Umbilical cord (tissue), 1 donor: ENCODE measurements at regions not wholly inside any gene's neighbourhood (a gene's known extent, or its start where the extent isn't known, plus 50 kb on each side); places are given as distances from the start of the nearest gene placed in this dataset.

ENCODE experiments used
- DNase-seq: peaks from one replicate; pipeline ENCODE4 v3.0.0-alpha.2; 2015; ENCODE audit warnings: low spot score

GRCh38 chr15:36502509-36502908, 76.9 kb upstream of the CDIN1 start:
- no peak for DNase-seq

- DNase-seq = no peak
Observed at GRCh38 chr15:36506733-36507356, 72.6 kb upstream of the CDIN1 start.

- no peak for DNase-seq
Observed at GRCh38 chr15:36507458-36507857, 72.0 kb upstream of the CDIN1 start.

DNA sequence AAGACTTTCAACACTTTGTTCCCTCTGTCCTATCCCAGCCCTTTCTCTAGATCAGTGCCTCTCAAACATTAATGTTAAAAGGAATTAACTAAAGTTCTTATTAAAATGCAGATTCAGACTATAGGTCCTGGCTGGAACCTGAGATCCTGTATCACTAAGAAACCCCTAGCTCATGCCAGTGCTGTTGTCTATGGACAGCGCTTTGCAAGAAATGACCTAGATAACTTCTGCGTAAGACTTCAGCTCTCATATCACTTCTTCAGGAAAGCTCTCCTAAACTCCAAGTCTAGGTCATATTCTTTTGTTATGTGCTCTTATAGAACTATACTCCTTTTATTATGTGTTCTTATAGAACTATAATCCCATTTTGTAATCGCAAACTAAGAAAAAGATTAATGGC, 67.8 kb upstream of the CDIN1 start:
- DNase-seq = no peak

GRCh38 chr15:36517758-36518157, 61.7 kb upstream of the CDIN1 start:
- DNase-seq = no peak

DNA sequence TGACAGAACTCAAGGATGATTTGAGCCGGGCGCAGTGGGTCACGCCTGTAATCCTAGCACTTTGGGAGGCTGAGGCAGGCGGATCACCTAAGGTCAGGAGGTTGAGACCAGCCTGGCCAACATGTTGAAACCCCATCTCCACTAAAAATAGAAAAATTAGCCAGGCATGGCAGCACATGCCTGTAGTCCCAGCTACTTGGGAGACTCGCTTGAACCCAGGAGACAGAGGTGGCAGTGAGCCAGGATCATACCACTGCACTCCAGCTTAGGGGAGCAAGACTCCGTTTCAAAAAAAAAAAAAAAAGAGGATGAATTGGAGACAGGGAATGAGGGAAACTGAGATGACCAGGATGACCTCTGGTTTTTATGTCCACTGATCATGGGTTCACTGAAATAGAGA, 60.4 kb upstream of the CDIN1 start:
- DNase-seq = no peak

DNA sequence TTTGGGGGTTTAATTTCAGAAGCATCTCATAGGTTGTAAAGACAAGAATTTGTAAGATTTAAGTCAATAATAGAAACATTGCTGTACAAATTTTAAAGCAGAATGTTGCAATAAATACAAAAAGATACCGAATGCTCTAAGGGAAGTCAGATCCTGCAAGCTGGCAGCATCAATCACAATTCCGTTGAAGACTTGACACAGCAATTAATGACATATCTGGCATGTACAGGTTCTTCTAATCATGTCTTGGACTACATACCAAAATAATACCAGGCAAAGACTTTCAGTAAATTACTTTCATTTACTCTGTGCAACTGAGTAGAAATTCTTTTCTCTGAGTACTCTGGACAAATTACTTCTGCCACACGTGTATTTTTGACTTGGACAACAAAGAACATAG, 54.0 kb upstream of the CDIN1 start:
- no peak for DNase-seq

- DNase-seq = peak; percentile 23
Observed at GRCh38 chr15:36527235-36528162, 51.9 kb upstream of the CDIN1 start.

- no peak for DNase-seq
Observed at GRCh38 chr15:36529296-36530011, 50.0 kb upstream of the CDIN1 start.
